NOMO-1 (cell line): ENCODE measurements at regions not wholly inside any gene's neighbourhood (a gene's known extent, or its start where the extent isn't known, plus 50 kb on each side); places are given as distances from the start of the nearest gene placed in this dataset.

Experiments used
- DNase-seq, 2 experiments: peaks; one replicate each; lab custom pipeline; 2025; ENCODE audit not compliant: unreplicated experiment in 2 of 2; lab: John Stamatoyannopoulos, UW

DNA sequence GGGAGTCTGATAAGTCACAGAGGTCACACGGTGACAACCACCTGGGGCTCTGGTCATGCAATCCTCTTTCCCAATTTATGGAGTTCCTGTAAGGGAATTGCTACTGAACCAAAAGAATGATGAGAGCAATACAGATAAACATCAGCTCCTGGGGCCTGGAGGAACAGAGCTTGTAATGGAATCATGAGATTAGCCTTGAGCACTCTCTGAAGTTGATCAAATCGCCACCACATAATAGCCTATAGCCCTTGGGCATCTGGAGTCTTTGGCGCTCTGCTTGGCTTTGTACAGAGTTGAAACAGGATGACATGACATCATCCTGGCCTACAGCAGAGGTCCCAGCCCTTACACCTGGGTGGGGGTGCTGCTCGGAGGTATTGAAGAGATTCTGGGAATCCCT, 154.3 kb upstream of the DTNBP1 start:
- DNase-seq: no peak

DNA sequence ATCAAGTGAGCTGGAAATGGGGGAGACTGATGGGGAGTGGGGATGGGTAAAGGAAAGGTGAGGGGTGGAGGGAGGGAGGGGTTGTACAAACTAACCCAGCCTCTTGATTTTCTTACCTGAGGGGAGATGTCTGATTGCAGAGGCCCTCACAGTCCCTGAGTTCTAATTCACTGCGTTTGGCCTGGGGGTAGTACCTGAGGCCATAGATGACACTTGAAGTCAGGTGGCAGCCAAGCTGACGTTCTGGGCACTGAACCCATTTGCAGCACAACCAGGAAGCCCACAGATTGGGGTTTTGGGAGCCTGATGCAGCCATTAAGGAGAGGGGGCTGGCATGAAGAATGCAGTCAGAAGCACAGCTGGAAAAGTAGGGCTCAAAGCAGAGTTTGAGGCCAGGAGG, 153.8 kb upstream of the DTNBP1 start:
- DNase-seq: no peak

DNA sequence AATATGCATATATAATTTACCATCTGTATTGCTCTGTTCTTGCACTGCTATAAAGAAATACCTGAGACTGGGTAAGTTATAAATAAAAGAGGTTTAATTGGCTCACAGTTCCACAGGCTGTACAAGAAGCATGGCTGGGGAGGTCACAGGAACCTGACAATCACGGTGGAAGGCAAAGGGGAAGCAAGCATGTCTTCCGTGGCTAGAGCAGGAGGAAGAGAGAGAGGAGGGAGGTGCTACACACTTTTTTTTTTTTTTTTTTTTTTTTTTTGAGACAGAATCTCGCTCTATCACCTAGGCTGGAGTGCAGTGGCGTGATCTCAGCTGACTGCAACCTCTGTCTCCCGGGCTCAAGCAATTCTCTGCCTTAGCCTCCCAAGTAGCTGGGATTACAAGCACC, 150.9 kb upstream of the DTNBP1 start:
- peak; percentile 32 to 41 for DNase-seq

DNA sequence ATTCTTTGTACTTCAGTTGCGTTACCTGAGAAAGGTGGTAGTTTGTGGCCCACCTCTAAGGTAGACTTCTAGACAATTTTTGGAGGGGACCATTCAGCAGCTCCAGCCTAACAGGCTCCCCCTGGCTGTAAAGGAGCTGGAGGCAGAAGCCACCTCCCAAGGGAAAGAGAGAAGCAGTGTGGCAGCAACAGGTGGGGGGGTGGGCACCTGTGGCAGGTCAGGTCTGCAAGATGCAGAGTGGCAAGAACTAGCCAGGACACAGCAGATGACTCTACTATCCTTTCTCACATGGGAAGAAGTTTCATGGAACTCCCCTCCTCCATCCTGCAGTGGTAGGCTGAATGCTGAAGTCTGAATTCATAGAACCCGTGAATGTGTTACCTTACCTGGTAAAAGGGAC, 148.3 kb upstream of the DTNBP1 start:
- no peak for DNase-seq

DNA sequence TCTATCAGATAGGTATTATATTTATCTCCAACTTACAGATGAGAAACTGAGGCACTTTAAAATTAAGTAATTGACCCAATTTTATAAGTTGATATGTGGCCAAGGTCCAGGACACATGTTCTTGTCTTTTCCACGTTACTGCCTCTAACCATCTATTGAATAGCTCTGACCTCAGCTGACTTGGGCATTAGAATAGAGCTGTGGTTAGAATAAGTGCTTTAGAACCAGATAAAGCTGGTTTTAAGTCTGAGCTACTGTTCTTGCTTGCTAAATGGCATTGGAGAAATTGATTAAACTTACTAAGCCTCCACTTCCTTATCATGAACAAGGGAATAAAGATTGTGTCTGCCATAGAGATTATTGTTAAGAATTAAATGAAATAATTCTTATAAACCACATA, 147.8 kb upstream of the DTNBP1 start:
- no peak for DNase-seq

DNA sequence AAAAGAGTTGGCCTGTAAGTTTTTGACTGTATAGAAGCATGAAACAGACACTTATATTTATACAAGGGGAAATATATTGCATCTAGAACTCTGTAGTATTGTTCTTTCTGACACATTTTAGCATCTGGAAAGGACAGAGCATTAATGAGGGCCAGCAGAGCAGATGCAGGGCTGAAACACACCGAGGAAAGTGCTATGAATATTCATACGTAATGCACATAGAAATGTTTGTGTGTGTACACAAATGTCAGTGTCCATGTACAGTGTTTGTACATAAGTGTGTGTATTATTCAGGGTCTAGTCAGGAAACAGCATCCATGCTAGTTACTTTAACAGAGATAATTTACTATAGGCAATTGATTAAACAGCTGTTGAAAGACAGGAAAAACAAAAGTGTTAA, 146.5 kb upstream of the DTNBP1 start:
- DNase-seq: no peak

DNA sequence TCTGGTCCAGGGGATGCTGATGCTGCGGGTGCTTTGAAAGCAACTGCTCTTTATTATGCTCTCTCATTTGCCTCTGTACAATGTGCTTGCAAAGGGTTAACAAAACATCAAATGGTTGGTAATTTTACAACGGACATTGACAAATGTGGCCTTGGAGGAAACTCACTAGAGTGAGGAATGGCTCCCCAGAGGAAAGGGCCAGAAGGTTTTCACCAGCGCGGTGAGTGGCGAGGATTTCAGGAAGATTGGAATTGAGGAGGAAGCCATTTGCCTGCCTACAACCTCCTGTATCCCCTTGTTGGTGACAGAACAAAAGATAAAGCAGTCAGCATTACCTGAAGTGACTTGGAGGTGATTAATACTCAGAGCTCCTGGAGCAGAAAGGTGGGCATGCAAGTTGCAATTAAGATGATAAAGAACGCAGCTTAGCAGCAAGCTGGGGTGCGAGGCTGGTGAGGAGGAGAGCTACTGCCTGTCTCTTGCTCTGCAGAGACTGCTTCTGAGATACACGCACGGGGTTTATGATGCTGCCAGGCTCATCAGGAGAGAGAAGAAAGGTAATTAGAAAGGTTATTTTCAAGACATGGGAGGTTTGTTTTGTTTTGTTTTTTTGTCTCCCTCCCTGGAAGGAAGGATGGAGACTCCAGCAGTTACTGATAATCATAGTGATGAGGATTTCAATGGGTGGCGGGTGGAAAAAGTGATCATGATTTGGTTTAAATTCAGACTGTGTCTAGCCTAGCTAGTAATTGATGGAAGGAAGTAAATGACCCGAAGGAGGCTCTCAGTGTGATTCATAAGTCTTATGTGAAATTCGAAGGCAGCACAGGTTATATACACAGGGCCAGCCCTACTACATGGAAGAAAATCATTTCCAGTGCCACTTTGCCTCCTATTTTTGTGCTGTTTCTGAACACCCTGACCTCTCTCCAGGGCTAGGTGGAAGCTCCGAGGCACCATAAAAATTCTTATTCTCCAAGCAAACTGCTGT, 141.6 kb upstream of the DTNBP1 start:
- no peak for DNase-seq

DNA sequence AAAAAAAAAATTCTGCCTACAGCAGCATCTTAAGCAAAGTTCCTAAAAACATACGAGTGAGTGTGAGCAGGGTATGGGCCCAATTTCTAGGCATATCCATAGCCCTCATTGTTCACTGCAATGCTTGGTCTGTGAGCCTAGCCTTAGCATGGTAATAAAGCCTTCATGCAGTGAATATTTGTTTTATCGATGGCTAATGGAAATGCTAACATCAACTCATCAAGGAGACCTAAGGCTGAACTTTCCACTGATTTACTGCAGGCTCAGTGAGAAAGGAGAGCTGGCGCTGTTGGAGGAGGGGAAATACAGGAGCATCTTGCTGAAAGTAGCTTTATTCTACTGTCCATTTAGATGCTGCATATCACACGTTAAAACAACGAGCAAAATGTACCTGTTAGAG, 139.6 kb upstream of the DTNBP1 start:
- no peak for DNase-seq

DNA sequence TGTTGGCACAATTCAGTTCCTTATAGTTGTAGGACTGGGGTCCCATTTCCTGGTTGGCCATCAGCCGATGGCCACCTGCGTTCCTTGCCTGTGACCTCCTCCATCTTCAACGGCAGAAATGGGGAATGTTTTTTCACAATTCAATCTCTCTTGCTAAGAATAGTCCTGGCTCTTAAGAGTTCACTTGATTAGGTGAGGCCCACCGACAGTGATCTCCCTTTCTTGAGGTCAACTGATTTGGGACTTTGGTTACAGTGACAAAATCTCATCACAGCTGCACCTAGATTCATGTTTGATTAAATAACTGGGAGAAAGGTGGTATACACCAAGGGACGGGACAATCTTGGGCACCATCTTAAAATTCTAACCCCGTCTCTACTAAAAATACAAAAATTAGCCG, 139.1 kb upstream of the DTNBP1 start:
- DNase-seq: no peak

DNA sequence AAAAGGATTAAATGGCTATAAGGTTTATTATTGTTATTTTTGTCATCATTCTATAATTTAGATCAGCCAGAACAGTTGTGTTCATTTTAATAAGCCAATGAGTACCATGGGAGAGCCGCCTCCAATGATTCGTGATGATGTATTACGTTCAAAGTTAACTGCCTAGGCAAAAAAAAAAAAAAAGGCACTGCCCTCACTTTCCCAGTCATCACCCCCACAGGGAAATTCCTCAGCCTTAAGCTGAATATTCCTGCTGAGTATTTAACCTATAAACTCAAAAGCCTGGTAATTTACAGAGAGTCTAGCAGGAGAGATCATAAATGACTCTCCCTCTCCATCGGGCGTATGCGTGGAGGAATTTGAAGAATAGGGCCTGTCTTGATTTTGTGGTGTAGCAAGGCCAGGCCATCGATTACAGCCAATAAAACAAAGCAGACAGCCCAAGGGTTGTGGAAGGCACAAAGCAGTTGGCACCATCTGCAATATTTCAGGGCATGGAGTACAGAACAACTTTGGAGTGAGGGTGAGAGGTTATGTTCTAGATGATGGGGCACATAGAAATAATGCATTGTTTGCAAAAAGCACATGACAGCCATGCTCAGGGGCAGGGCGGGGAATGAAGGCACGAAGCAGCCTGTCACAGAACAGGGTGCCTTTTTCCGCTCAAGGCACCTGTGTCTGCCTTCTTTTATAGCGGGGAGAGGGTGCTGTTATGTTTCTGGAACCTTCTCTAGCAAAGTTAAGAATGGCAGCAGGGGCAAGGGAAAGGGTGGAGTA, 138.2 kb upstream of the DTNBP1 start:
- no peak for DNase-seq

DNA sequence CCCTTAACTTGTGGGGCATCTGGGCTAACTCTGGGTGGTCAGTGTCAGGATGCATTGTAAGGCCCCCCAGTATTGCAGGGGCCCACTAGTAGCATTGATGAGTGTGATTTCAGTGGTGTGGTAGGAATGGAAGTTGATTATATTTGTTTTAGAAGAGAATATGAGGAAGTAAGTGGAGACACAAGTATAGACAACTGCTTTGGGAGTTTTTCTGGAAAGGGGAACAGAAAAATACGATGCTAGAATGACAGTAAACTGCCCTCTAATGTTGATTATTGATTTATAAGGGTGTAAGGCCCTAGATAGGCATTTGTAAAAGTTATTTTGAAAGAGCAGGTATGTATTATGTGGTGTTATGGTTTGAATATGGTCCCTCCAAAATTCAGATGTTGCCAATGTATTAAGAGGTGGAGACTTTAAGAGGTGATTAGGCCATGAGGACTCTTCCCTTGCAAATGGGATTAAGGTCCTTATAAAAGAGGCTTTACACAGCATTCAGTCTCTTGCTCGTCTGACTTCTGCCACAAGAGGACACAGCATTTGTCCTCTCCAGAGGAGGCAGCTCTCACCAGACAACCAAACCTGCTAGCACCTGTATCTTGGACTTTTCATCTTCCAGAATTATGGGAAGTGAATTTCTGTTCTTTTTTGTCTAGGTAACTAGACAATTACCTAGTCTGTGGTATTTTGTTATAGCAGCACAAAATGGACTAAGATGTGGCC, 135.9 kb upstream of the DTNBP1 start:
- peak in 1 of 2 experiments; percentile 32 for DNase-seq

DNA sequence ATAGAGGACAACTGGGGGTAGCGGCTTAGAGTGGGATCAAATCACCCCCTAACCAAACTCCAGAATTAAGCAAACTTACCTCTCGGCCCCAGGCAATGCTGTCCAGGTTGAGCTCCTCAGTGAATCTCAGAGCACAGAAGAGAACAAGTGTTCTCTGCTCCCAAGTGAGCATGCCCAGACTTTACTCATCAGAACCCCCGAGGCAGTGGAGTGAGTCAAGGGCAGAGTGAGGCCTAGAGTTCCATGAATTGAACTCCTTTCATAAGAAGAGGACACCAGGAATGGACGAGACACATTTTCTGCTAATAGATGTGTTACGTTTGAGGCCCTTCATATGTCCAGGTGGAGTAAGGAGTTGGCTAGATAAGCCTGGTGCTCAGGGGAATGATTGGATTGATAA, 134.0 kb upstream of the DTNBP1 start:
- DNase-seq: no peak

DNA sequence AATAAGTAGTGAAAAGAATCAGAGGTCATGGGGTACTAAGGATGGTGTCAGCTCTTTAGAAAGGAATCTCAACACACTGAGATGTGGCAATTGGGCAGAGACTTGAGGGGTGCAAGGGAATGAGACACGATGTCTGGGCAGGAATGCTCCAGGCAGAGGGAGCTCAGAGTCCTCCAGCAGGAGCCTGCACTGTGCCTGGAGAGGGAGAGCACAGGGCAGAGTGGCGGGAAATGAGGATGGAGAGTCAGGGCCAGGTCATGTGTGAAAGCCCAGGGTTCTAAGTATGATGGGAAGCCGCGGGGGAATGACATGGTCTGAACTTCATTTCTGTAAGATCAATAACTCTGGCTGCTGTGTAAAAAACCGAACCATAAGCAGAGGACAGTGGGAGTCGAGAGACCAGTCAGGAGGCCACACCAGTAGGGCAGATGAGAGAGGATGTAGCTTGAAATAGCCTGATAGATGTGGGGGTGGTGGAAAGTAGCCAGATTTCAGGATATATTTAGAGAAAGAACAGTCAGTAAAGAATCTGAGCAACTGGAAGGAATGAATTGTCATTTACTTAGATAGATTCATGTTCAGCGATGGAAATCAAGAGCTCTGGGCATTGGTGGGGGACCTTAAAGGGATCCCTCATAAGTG, 133.4 kb upstream of the DTNBP1 start:
- no peak for DNase-seq

DNA sequence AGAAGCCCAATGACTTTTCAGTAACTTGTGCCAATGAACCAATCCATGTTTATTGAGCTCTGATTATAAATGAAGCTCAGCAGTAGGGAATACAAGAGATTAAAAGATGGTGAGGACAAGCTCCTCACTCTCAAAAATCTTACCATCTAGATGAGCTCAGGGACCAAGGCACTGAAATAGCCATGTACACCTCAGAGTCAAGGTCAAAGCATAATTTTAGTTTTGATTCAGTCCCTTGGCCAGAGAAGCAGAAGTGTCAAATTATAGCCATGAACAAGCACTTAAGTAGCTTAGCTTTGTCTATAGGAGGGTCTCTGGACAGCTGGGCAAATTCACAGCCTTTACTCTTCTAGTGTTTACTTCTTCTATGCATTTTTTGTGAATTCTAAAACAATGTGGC, 131.0 kb upstream of the DTNBP1 start:
- no peak for DNase-seq

DNA sequence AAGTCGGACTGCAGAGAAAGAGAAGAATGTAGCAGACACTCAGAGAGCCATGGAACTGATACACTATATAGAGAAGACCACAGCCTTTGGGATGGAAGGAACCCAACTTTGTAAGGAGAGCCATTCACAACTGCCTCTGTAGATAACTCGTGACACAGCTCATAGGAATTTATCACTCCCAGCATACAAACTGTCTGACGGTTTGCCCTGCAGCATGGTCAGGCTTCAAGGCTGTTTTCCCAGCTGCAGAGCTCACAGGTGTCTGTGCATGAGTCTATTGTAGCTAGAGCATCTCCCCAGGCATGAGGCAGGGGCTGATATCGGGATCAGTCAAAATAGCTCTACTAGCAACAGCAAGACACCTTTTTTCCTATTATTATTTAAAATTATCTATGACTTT, 130.5 kb upstream of the DTNBP1 start:
- DNase-seq: no peak

DNA sequence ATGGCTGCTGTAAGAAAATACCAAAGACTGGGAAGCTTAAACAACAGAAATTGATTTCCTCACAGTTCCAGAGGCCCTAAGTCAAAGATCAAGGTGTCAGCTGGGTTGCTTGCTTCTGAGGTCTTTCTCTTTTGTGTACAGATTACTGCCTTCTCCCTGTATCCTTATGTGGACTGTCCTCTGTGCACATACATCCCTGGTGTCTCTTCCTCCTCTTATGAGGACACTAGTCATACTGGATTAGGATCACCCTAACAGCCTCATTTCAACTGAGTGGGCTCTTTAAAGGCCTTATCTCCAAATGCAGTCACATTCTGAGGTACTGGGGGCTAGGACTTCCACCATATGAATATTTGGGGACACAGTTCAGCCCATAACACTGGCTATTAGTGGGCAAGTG, 130.0 kb upstream of the DTNBP1 start:
- no peak for DNase-seq

DNA sequence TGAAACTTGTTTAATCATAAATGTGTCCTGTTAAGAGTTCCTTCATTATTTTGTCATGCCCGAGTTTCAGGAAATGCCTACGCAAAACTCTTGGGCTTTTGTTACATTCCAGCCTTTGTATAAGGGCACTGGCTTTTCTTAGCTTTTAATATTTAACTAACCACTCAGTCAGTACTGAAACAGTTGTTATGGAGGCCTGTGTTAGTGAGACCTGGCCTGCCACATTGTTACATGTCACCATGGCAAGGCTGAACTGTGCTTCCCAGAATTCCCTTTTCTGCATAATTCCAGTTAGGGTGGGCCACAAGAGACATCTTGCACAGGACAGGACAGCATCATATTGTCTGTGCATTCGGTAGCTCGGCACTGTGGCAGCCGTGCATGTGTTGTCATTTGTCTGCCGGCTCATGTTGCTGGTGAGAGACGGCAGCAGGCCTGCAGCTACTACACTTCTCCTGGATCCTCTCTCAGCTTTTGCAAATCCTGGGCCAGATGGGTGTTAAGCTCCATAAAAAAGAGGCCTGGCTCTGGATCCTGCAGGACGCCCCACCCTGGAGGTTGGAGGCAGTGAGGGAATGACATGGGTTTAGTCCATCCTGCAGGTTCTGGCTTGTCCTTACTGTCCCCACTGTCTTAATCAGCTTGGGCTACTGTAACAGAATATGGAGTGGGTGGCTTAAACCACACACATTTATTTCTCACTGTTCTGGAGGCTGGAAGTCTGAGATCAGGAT, 128.8 kb upstream of the DTNBP1 start:
- no peak for DNase-seq

DNA sequence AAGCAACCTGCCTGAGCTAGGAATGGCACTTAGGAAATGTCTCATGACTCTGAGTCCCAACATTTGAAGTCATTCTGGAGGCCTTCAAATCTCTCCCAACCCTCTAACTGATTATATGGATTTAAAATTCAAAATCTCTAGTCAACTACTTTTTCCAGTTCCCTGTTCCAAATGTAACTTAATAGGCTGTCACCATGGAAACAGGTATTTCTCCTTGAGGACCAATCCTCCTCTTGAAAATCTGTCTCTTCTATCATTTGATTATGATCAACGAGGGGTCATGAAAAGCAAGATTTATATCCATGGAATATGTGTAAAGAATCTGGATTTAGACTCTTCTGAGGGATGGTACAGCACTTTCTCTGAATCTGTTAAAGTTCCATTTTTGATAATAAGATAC, 127.3 kb upstream of the DTNBP1 start:
- DNase-seq: no peak

DNA sequence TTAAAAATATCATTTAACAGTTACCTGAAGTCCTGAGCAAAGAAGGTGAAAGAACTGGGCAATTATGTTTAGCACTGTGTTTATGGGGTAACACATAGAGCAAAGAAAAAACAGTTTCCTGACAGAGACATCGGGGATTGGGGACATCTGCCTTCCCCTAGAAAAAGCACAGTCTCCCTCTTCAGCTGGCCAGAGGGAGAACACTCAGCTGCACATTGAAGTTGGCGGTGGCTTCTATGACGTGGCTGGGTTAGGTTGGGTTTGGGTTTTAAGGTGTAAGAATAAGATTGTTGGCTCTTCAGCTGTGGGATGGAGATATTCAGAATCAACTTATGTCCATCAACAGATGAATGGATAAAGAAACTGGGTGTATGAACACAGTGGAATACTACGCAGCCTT, 124.0 kb upstream of the DTNBP1 start:
- no peak for DNase-seq

DNA sequence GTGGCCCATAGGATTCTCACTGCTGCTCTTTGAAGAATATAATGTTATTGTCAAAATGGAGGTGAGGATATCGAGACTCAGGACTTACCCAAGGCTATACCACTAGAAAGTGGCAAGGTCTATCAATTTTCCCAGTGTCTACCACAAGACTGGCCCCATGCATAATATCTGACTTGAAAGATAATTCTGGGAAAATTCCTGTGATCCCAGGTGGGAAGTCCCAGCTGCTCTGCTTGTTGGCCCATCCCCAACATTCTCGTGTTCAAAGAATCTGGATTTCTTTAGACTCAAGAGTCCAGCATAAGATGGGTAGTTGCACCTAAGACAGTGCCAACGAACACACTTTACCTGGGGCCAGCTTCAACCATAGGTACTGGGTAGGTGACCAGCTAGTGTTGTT, 120.7 kb upstream of the DTNBP1 start:
- DNase-seq: no peak
